SK-N-MC (cell line): ENCODE measurements at regions not wholly inside any gene's neighbourhood (a gene's known extent, or its start where the extent isn't known, plus 50 kb on each side); places are given as distances from the start of the nearest gene placed in this dataset.

Experiments
- EZH2 ChIP-seq: fragments of 200-600 bp; sonication (generic); IDR thresholded peaks from one replicate; pipeline ENCODE4 v1.6.1; 2017; ENCODE audit warnings: antibody characterized with exemption
- POLR2AphosphoS5 ChIP-seq: IDR thresholded peaks from 2 replicates; pipeline ENCODE4 v1.6.1; 2012; ENCODE audit warnings: mild to moderate bottlenecking, low read depth, low read length, borderline replicate concordance

- TF ChIP-seq POLR2AphosphoS5 (no peak), EZH2 (no peak)
Observed at GRCh38 chr15:62822228-62822627, 220.3 kb upstream of the TPM1 start.
